NCI-H2107 treated with DMSO at 0.1 percent for 48 hours (cell line): ENCODE measurements at regions not wholly inside any gene's neighbourhood (a gene's known extent, or its start where the extent isn't known, plus 50 kb on each side); places are given as distances from the start of the nearest gene placed in this dataset.
"Not testable (repeated sequence)": the region's sequence is repeated elsewhere in the genome, so short reads cannot be mapped to it uniquely, and the experiment has no call there.

ENCODE experiments used
- DNase-seq: peaks from one replicate; lab custom pipeline; 2025; ENCODE audit not compliant: unreplicated experiment; lab: John Stamatoyannopoulos, UW

GRCh38 chr11:129503646-129504045 lies 128.0 kb downstream of the BARX2 start:
- no peak for DNase-seq

GRCh38 chr11:129505266-129505665 lies 129.6 kb downstream of the BARX2 start:
- DNase-seq, result no peak

DNA sequence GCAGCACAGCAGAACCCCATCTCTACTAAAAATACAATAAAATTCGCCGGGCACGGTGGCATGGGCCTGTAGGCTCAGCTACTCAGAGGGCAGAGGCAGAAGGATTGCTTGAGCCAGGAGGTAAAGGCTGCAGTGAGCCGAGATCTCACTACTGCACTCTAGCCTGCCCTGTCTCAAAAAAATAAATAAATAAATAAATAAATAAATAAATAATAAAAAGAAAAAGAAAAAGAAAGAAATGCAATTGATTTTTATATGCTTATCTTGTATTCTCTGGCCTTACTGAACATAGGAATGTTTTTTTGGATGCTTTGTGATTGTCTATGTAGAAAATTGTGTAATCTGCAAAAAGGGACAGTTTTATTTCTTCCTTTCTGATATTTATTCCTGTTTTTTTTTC lies 132.5 kb downstream of the BARX2 start:
- DNase-seq, result no peak

- no peak for DNase-seq
Observed at GRCh38 chr11:129528296-129528695, 152.6 kb downstream of the BARX2 start.

DNA sequence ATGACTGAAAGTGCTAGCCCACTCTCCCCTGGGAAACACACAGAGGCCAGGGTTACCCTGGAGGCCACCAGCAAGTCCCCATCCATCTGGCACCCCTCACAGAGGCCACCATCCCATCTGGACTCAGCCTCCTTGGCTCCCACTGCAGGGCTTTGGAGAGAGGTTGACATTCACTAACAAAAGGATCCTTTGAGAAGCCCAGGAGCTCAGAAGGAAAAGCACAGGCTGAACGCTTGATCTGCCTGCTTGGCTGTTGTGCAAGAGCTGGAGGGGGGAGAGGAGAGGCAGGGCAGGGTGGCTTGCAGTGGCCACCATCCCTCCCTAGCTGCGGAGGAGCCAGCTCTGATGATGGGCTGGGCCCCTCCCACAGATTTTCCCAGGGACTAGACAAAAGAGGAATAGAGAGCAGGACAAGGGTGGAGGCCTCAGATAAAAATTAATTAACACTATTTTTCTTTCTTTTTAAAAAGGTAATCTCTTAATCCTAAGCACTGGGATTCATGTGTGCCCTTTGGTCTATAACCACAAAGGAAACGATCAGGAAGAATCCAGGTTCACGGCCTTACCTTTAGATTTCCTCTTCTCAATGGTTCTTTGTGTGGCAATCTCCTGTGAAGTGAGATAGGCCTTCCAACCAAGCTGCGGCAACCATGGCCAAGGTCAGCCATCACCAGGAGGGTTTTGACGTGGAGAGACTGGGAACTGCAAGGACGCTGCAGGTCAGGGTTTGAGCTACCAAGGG lies 154.7 kb downstream of the BARX2 start:
- DNase-seq, result no peak

GRCh38 chr11:129533395-129533794 lies 157.7 kb downstream of the BARX2 start:
- DNase-seq, result no peak

DNA sequence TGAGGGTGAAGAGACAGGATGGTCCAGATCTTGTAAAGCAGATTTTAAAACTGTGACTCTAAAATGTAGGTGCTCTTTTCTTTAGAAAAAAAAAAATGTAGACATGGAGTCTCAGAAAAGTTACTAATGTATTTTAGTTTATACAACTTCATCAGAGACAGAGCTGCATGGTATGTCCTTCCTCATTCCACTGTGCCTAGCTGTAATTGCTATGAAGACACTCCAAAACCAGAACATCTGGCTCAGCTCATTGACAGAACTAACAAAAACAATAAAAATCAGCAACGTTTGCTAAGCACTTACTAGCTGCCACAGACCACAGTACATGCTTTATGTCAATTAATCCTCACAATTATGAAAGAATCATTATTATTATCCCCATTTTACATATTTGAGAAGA lies 160.7 kb downstream of the BARX2 start:
- DNase-seq, result no peak

GRCh38 chr11:129538323-129538722 lies 162.7 kb downstream of the BARX2 start:
- DNase-seq, result no peak

DNA sequence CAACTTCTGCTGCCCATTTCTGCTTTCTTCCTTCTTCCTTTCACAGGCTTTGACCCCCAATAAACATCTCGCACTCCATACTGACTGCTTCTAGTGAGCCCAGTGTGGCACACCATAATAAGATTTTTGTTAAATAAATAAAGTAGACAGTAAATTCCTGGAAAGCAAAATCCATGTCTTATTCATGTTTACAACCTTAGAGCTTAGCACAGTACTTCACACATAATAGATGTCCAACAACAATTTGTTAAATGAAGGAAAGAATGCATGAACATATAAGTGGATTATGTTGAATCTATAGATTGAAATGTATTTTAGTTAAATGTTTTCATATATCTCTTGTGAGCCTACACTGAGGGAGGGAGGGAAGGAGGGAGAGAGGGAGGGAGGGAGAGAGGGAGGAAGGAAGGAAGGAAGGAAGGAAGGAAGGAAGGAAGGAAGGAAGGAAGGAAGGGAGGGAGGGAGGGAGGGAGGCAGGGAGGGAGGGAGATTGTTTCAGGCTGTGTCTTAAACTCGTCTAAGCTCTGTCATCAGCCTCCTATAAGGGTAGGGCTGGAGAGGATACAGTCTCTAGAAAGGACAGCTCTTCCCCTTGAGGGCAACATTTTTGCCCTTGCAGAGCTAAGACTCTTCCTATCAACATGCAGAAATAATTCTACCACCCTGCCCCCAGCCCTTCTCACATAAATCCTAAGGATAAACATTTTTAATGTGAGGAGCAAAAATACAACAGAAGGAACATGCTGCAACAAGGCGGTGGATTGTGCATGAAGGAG lies 168.1 kb downstream of the BARX2 start:
- DNase-seq, result no peak

GRCh38 chr11:129544691-129545090 lies 169.0 kb downstream of the BARX2 start:
- DNase-seq, result no peak

DNA sequence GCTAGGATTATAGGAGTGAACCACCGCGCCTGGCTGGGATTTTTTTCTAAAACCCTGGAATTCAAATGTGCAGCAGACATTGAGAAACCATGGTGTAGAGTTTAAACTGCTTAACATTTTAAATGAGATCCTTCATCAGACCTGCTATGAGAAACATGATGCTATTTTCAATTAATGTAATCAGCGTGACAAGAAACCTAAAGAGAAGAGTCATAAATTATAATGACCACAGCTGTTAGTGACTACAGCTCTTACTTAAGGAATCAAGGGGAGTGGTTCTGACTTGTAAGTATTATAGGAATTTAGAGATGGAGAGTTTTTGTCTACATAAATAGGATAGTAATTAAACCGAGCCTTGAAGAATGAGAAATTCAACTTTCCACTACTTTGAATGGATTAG lies 170.6 kb downstream of the BARX2 start:
- DNase-seq, result no peak

GRCh38 chr11:129557421-129557820 lies 181.8 kb downstream of the BARX2 start:
- DNase-seq, result no peak

GRCh38 chr11:129569007-129569406 lies 193.4 kb downstream of the BARX2 start:
- DNase-seq, result no peak

DNA sequence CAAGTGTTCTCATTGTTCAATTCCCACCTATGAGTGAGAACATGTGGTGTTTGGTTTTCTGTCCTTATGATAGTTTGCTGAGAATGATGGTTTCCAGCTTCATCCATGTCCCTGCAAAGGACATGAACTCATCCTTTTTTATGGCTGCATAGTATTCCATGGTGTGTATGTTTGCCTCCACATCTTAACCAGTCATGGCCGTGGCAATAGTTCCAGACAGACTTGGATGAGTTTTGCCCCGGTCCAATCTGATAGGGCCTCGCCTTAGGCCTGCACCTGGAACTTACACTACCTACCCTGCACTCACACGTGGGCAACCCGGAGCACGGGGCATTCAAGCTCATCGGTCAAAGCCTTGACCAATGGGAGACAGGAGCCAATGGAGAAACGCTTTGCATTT lies 197.0 kb downstream of the BARX2 start:
- DNase-seq, result not testable (repeated sequence)

- no peak for DNase-seq
Observed at GRCh38 chr11:129573161-129573560, 197.5 kb downstream of the BARX2 start.

GRCh38 chr11:129574431-129574830 lies 198.8 kb downstream of the BARX2 start:
- no peak for DNase-seq

- DNase-seq, result no peak
Observed at GRCh38 chr11:129576652-129577051, 201.0 kb downstream of the BARX2 start.

GRCh38 chr11:129578006-129578405 lies 202.4 kb downstream of the BARX2 start:
- no peak for DNase-seq

- DNase-seq, result no peak
Observed at GRCh38 chr11:129580278-129580677, 204.6 kb downstream of the BARX2 start.

GRCh38 chr11:129584316-129584715 lies 208.7 kb downstream of the BARX2 start:
- no peak for DNase-seq

GRCh38 chr11:129589190-129589860 lies 213.7 kb downstream of the BARX2 start:
- no peak for DNase-seq
